NCI-H1417 treated with DMSO at 0.1 percent for 48 hours (cell line): ENCODE measurements at regions not wholly inside any gene's neighbourhood (a gene's known extent, or its start where the extent isn't known, plus 50 kb on each side); places are given as distances from the start of the nearest gene placed in this dataset.
"Not testable (repeated sequence)": the region's sequence is repeated elsewhere in the genome, so short reads cannot be mapped to it uniquely, and the experiment has no call there.

ENCODE experiments used
- DNase-seq: peaks from one replicate; lab custom pipeline; 2025; lab: John Stamatoyannopoulos, UW

DNA sequence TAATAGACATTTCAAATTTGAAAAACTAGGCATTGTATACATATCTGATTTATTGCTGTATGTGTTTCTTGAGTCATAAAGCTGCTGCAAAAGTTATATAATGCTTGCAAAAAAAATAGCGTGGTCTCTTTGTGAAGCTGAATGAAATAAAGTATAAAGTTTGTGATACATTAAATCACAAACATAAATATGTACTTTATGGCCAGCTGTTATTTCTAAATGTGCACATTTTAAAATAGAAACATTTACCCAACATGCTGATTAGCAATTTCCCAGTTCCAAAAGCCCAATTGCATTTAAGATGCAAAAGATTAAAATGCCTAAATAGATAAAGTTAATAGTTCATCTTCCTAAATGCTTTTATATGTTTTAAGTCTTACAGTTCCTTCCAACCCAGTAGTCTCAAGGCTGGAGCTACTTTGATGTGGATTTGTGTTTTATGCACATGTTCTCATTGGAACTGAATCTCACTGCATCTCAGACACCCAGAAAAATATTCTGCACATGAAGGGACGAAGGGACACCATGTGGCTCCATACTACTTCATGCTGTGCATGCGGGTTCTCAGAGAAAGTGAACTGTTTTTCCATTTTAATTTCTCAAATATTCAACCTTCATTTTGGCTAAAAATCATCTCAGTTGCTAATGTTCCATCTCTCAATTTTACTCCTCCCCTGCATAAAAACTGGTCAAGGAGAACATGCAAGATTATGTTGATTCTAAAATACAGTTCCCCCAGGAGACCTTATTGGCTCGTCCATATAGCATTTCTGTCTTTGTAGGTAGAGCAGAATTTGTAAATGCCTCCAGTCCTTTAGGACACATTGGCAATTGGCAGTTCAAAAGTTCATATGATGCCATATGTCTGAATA is 304.6 kb downstream of the MTX2 start:
- no peak for DNase-seq

- DNase-seq, result no peak
Measured at GRCh38 chr2:176574484-176575236, 305.4 kb downstream of the MTX2 start.

GRCh38 chr2:176575237-176575744 is 306.0 kb downstream of the MTX2 start:
- DNase-seq, result no peak

DNA sequence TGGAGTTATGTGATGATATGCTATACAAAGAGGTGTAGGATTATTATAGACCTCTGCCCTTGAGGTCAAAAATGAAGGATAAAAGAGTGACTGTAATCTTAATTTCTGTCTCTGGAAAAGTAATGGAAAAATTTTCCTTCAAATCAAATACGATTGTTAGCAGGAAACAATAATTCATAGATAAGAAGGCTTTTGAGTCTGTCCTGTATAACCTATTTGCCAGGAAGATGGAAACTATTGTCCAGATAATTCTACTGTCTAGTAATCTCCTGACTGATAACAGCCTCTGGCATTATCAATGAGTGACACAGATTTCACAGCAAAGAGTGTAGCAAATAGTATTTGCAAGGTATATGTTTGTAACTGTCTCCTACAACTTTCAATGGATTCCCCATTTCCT is 307.8 kb downstream of the MTX2 start:
- no peak for DNase-seq

DNA sequence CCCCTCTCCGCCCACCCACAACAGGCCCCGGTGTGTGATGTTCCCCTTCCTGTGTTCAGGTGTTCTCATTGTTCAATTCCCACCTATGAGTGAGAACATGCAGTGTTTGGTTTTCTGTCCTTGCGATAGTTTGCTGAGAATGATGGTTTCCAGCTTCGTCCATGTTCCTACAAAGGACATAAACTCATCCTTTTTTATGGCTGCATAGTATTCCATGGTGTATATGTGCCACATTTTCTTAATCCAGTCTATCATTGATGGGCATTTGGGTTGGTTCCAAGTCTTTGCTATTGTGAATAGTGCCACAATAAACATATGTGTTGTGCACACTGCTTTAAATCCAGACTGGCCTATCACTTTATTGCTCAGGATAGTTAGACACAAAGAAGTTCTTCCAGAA is 309.1 kb downstream of the MTX2 start:
- DNase-seq, result not testable (repeated sequence)

DNA sequence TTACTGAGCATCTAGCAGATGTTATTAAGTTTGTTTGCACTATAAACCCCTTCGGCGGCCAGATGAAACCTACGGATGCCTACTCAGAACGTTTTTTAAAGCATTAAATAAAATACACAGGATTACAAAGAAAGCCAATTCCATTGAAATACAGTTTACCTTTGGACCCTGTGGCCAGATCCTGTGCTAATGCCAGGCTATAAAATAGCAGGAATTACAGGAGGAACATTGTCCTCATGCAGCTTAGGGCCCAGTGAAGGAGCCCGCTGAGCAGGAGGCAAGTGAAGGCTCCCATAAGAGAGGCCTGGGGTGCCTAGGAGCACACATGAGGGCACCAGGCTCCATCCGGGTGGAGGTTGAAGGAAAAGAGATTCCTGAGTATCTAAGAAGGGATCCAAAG is 310.4 kb downstream of the MTX2 start:
- DNase-seq, result no peak

DNA sequence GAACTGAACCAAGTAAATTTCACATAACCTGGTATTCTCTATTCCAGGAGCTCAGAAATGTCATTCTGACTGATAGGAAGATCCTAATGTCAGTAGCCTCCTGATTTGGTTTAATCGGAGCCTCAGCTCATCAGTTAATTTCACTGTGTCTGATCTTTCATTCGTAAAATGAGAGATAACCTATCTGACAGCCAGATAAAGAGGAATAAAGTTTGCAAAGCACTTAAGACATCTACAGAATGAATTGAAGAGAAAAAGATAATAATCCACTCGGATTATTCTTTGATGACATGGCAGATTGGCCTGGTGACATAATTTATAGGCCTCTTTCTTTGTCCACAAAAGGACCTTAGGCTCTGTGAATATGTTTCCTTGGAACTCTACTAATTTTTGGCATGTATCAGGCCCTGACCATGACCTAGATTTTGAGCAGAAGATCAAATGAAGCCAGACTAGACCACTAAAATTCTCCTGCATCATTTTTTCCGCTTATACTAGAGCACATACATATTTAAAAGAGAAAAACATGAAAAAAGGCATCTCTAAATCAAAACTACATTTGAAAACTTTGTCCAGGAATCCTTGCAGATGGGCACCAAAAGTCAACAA is 312.4 kb downstream of the MTX2 start:
- no peak for DNase-seq

- DNase-seq, result no peak
Measured at GRCh38 chr2:176582176-176582575, 312.9 kb downstream of the MTX2 start.

DNA sequence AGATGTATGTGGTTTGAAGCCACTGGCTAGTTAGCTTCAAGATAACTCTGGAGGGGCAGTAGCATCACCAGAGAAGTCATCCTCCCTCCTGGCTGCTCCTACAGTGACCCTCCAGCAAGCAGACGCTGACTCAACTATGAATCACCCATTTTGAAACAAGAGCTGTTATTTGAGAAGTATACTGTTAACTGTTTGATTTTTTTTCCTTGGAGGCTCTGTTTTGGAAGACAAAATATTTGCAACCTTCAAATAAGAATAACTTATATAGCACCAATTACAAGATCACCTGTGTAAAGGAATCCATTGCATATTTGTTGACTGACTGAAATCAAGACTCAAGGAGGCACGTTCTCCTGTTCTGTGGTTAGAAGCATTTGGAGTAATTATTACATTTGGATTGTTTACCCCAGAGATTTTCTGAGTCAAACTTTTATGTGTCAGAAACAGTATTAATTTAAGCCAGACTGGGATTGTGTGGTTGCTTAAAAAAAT is 313.8 kb downstream of the MTX2 start:
- DNase-seq, result no peak

DNA sequence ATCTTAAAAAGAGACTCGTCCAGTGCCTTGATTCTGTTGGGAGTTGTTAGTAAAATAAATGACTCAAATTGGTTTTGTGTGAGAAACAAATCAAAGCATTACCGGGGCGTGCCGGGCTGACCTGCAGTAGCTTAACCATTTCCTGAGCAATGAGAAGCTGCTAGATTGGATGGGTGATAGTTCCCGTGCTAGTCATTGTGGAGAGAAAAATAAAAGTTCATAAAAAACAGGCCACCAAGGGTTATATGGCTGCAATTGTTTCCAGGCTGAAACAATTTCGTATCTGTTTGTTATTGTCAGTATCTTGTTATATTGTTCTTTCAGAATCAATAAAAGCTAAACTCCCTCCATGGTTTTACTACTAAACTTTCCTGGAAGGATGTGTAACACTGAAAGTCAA is 314.4 kb downstream of the MTX2 start:
- DNase-seq, result no peak

DNA sequence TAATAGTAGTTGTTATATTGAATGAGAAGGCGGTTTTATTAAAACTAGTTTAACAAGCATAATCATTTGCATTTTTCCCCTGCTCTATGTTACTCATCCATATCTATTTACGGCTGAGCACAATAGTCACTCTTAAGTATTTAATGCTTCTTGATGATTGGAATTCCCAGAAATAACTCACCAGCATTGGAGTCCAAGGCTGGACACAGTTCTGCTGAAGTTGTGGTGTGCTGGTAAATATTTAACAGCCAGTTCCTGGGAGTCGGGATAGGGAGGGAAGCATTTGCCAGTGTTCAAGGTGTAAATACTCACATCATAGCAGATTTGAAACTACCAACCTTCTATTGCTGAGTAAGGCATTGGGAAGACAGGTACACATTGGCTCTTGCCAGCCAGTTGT is 315.1 kb downstream of the MTX2 start:
- no peak for DNase-seq

GRCh38 chr2:176585291-176585690 is 316.0 kb downstream of the MTX2 start:
- no peak for DNase-seq

GRCh38 chr2:176585791-176586190 is 316.5 kb downstream of the MTX2 start:
- no peak for DNase-seq

DNA sequence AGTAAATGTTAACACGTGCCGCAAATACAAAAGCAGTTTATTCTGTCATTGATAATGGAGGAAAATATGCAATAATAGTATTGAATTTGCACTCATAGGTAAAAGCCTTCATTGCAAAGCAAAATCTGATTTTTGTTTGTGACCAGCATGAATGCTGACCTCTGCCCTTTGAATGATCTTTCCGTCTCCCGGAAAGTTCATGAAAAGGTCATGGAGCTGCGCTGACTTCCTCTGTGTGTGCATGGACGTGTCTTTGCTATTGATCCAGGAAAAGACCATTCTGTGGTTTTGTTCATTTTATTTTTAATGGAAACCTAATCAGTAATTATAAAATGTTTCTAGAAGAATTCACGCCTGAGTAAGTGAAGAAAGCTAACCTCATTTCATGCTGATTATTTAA is 320.0 kb downstream of the MTX2 start:
- no peak for DNase-seq

DNA sequence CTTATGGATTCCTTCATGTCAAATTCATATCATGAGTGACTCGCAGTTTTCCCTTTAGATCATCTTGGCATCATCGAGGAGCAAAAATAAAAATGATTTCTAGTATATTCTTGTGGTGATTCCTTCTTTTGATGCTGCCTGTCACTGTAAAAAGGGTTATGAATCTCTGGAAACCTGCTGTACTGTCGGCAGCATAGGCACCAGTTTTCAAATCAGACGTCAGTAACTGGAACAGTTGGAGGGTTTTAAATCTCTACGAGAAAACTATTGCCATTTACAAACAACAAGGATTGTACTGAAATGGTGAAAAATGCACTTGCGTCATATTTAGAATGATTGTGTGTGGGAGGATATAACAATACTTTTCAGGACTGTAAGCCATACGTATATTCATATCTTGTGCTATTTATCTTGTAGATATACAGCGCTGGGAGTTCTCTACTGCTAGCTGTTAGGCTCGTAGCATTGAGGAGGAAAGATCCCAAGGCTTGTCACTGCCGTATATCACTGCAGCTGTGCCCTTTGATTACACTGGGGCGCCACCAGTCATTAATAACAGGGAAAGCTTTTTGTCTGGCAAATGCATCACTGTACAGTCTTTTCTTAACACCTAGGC is 320.7 kb downstream of the MTX2 start:
- DNase-seq, result no peak

DNA sequence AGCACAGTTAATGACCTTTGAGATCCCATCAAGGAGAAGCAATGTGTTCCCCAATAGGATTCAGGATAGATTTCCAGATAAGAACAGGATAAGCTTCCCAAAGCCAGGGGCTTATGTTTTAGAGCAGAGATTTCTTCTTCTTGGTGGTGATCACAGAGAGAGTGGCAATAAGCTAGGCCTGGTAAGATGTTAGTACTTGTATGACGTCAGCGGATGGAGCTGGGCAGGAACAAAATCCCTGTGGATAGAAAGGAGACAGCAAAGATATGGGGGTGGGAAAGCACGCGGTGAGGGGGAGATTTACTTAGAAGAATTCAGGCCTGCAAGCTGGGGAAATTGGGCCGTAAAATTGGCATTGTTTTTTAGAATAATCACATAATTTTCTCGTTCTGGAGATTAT is 323.0 kb downstream of the MTX2 start:
- DNase-seq, result no peak

- DNase-seq, result no peak
Measured at GRCh38 chr2:176595986-176596385, 326.7 kb downstream of the MTX2 start.

GRCh38 chr2:176597916-176598315 is 328.7 kb downstream of the MTX2 start:
- no peak for DNase-seq

- DNase-seq, result no peak
Measured at GRCh38 chr2:176598351-176598750, 329.1 kb downstream of the MTX2 start.

- DNase-seq, result no peak
Measured at GRCh38 chr2:176599796-176600485, 330.7 kb downstream of the MTX2 start.

DNA sequence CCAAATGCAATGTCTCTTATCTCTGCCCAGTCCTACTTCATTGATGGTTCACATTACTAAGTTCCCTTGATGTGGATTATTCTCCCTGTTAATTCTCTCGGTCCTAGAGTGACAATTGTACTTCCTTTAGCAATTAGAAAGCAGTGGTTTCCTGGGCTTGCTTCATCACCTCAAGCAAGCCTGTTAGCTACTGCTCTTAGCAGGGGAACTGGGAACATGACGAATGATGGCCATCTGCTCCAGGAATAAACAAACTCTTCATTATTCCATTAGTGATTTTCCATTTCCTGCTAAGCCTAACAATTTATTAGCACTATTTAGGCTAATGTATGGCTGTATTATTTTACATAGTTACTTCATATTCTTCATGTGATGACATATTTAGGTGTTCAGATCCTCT is 331.8 kb downstream of the MTX2 start:
- no peak for DNase-seq

DNA sequence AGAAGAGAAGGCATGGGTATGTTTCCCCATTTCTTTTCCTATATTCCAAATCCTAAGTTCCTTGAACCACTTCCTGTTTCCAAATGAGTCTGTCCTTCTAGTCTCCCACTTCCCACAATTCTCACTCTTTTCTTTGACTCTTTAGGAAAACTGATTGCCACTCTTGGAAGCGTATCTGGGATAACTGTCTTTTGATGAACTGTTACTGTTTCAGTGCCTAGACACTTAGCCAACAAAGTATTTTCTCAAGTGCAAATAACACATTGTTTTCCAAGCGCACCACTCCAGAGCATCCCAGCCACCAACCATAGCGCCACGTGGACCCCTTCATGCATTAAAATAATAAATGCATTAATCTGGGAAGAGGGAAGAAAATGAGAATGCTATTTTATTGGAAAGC is 342.8 kb downstream of the MTX2 start:
- DNase-seq, result no peak
